ENCODE measurements at regions not wholly inside any gene's neighbourhood (a gene's known extent, or its start where the extent isn't known, plus 50 kb on each side); places are given as distances from the start of the nearest gene placed in this dataset.
"Not testable (repeated sequence)": the region's sequence is repeated elsewhere in the genome, so short reads cannot be mapped to it uniquely, and the experiment has no call there.

DNA sequence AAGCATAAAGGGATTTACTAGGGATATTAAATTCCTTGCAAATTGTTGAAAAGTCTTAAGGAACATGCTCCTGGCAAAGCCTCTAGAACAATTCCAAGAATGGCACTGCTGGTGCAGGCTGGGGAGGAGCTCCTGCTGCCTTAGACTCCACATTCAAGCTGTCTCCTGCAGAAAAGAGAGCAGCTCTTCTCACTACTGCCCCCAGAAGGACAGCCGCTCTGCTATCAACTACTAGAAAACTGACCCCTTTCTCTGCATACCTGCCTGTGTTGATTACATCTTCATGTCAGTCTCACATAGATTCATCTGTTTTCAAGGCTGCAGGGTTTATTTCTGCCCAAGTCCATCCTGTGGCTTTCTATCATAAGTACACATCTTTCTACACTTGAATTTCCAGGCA, 312.8 kb downstream of the RPIA start:
- H3K27me3 ChIP-seq (ENCODE audit: control insufficient read depth, insufficient read depth, low read length); H3K36me3 ChIP-seq (replicated peaks; ENCODE audit: control insufficient read depth, insufficient read depth, low read length); DNase-seq; H3K4me3 ChIP-seq (ENCODE audit: insufficient read depth, low read depth, low read length): not testable (repeated sequence)

DNA sequence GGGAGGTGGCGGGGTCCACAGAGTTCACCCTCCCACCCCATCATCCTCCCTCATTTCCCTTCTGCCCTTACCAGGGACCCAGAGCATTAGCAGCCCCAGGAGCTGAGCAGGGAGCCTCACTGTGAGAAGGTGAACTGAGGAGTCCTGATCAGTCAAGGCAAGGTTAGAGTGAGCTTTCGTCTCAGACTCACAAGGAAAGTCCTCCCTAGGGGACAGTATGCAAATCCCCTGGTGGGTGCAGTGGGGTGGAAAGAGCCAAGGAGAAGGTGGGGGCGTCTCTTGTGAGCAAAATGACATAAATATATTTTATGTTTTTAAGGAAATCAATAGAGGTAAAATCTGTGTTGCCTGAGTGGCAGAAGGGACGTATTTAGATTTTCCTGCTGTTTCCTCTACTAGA, 329.1 kb downstream of the RPIA start:
- H3K4me3 ChIP-seq (ENCODE audit: insufficient read depth, low read depth, low read length); DNase-seq; H3K27me3 ChIP-seq (ENCODE audit: control insufficient read depth, insufficient read depth, low read length); H3K36me3 ChIP-seq (replicated peaks; ENCODE audit: control insufficient read depth, insufficient read depth, low read length): not testable (repeated sequence)

DNA sequence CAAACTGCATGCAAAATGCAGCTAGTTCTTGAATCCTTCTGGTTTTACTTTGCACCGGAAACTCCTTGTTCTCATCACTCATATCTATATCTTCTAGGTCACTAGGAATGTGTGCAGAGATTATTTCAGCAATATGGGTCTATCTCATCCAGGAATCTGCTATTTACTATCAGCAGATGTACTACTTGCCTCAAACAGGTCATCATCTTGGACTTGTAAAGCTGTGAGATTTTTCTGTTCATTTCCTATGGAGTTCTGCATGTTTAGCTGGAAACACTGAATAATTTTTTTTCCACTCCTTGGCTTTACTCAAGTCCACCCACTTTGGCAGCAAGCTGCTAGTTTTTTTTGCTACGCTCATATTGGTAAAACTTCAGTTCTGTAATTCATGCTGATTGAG, 334.8 kb downstream of the RPIA start:
- H3K4me3 ChIP-seq (ENCODE audit: insufficient read depth, low read depth, low read length); DNase-seq; H3K36me3 ChIP-seq (replicated peaks; ENCODE audit: control insufficient read depth, insufficient read depth, low read length); H3K27me3 ChIP-seq (ENCODE audit: control insufficient read depth, insufficient read depth, low read length): not testable (repeated sequence)

DNA sequence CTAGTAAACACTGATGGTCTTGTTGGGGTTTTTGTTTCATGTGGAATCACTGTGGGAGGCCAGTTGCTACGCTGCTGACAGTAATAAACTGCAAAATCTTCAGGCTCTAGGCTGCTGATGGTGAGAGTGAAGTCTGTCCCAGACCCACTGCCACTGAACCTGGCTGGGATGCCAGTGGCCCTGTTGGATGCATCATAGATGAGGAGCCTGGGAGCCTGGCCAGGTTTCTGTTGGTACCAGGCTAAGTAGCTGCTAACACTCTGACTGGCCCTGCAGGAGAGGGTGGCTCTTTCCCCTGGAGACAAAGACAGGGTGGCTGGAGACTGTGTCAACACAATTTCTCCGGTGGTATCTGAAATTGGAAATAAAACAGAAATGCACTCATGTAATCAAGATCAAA, 335.6 kb downstream of the RPIA start:
- not testable (repeated sequence) for H3K27me3 ChIP-seq (ENCODE audit: control insufficient read depth, insufficient read depth, low read length); DNase-seq; H3K4me3 ChIP-seq (ENCODE audit: insufficient read depth, low read depth, low read length); H3K36me3 ChIP-seq (replicated peaks; ENCODE audit: control insufficient read depth, insufficient read depth, low read length)

DNA sequence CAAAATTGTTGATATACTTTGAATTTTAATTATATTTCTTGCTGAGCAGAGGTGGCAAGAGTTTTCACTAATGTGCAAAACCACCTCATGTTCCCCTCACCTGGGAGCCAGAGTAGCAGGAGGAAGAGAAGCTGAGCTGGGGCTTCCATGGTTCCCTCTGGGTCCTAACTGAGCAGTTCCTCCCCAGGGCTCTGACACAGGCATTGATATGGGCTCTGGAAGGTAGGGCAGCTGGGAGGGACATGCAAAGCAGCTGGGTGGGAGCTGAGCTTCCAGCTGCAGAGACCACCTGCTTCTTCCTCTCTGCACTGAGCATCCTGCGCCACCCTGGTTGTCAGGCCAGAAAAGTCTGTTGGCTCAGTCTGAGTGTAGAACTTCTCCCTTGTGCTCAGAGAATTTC, 336.1 kb downstream of the RPIA start:
- not testable (repeated sequence) for H3K4me3 ChIP-seq (ENCODE audit: insufficient read depth, low read depth, low read length); DNase-seq; H3K36me3 ChIP-seq (replicated peaks; ENCODE audit: control insufficient read depth, insufficient read depth, low read length); H3K27me3 ChIP-seq (ENCODE audit: control insufficient read depth, insufficient read depth, low read length)

DNA sequence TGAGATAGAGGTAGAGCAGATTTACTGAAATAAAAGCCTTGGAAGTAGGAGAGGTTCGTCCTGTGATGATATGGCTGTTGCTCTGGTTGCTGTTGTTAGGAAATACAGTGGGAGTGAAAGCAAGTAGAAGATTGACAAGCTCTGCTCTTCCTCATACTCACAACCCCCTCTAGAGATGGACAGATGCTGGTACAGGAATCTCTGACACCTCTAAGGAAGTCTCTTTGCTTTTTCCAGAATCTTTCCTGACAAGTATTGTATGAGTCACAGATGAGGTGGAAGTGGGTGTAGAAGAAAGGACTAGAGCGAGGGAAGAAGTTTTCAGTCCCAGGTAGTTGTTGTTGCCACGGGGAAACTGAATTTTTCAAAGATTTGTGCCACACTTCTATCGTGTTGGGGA, 337.8 kb downstream of the RPIA start:
- not testable (repeated sequence) for H3K4me3 ChIP-seq (ENCODE audit: insufficient read depth, low read depth, low read length); H3K36me3 ChIP-seq (replicated peaks; ENCODE audit: control insufficient read depth, insufficient read depth, low read length); DNase-seq; H3K27me3 ChIP-seq (ENCODE audit: control insufficient read depth, insufficient read depth, low read length)

DNA sequence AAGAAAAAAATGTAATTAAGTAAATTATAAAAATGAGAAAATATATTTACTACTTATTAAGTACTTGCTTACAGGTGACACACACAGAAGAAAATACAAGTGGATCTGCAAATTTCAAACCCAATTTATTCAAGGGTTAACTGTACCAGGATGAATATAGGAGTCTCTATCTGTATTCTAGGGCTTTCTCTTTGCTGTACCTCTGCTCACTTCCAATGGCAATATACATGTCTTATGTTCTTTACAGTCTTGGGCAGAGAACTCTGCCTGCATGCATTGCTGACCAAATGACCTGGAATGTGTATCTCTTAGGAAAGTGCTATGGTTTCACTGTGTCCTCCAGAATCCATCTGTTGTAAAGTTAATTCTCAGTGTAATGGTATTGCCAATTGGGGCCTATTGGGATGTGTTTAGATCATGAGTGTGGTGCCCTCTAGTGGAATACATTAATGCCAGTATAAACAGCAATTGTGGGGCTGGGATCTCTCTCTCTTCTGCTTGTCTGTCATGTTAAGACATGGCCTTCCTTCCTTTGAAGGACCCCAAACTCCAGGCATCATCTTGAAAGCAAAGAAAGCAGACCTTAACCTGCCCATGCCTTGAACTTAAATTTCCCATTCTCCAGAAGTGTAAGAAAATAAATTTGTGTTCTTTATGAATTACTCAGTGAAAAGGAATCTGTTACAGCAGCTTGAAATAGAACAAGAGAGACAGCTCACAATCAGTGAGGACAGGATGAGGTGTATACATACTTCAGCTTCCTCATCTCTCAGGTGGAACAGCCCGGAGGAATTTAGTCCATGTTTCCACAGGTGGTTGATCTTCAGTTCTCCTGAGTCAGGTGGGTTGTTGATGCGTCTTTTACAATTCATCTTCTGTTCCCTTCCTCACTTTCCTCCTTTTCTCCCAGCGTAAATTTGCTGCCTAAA, 356.9 kb downstream of the RPIA start:
- peak; percentile 14 for DNase-seq
- H3K36me3 ChIP-seq (replicated peaks; ENCODE audit: control insufficient read depth, insufficient read depth, low read length); H3K27me3 ChIP-seq (ENCODE audit: control insufficient read depth, insufficient read depth, low read length); H3K4me3 ChIP-seq (ENCODE audit: insufficient read depth, low read depth, low read length): not testable (repeated sequence)

DNA sequence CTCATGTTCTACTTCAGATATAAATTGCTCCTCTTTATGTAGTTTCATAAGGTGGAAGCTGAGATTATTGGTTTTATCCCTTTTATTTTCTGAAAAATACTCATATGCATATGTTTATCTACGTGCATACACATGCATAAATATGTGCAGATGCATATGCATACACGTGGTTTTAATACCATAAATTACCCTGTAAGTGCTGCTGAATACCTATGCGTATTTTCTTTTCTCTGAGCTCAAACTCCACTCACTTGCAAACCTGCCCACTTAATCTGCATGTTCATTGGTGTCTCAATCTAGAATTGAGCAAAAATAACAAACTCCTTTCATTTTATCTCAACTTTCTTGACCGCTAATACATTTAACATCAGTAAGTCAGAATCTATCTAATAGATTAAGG, 367.1 kb downstream of the RPIA start:
- not testable (repeated sequence) for H3K36me3 ChIP-seq (replicated peaks; ENCODE audit: control insufficient read depth, insufficient read depth, low read length); DNase-seq; H3K27me3 ChIP-seq (ENCODE audit: control insufficient read depth, insufficient read depth, low read length); H3K4me3 ChIP-seq (ENCODE audit: insufficient read depth, low read depth, low read length)

DNA sequence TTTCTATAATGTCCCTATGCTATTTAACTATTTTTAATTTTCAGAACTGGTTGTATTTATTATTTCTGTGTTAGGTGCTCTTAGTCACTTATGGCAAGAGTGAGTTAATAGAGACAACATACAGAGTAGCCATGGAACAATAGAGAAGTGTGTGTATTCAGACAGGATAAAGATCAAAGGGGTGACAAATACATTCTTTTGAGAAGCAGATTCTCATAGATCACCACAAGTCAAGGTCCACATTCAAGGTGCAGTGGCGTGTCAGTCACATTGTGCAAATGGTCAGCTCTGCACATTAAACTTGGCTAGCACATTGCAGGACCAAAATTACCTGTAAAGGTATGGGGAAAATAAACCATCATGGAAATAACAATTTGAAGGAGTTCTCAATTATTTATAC, 369.7 kb downstream of the RPIA start:
- DNase-seq = not testable (repeated sequence)

DNA sequence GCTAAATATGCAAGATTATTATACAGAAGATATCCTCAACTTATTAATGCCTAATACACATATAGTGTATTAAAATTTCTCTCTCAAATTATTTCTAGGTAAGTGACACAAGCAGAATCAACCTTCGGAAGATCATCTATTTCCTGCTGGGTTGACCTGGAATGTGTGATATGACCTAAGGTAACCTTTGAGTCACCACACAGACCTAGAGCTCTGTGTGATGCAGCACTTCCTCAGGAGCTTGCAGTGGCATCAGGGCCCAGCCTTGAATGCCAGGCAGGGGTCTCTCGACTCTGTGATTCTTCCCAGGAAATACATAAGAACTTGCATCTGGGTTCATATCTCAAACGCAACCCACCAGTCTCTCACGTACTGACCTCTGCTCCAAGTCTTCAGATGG, 385.3 kb downstream of the RPIA start:
- DNase-seq = peak; percentile 2
- not testable (repeated sequence) for H3K4me3 ChIP-seq (ENCODE audit: insufficient read depth, low read depth, low read length); H3K27me3 ChIP-seq (ENCODE audit: control insufficient read depth, insufficient read depth, low read length); H3K36me3 ChIP-seq (replicated peaks; ENCODE audit: control insufficient read depth, insufficient read depth, low read length)

More for the DNA sequence above, 369.7 kb downstream of the RPIA start:
- not testable (repeated sequence) for H3K4me3 ChIP-seq (ENCODE audit: insufficient read depth, low read depth, low read length); H3K27me3 ChIP-seq (ENCODE audit: control insufficient read depth, insufficient read depth, low read length); H3K36me3 ChIP-seq (replicated peaks; ENCODE audit: control insufficient read depth, insufficient read depth, low read length)

DNA sequence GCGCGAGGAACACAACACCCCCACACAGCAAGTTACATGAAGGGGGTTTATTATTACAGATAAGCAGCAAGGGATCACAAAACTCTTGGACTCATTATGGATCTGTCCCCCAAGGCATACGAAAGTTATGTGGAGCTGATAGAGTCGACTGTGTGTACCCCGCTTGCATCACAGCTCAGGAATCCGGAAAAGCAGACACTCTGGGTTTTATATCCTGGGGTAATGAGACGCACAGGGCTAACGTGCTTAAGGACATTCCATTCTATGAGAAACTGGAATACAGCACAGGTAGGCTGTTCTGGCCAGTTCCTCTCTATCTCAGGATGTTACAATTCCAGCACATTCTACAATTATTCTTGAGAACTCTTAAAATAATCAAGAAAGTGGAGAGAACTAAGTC, 401.4 kb downstream of the RPIA start:
- H3K27me3 ChIP-seq (ENCODE audit: control insufficient read depth, insufficient read depth, low read length); H3K36me3 ChIP-seq (replicated peaks; ENCODE audit: control insufficient read depth, insufficient read depth, low read length): not testable (repeated sequence)

DNA sequence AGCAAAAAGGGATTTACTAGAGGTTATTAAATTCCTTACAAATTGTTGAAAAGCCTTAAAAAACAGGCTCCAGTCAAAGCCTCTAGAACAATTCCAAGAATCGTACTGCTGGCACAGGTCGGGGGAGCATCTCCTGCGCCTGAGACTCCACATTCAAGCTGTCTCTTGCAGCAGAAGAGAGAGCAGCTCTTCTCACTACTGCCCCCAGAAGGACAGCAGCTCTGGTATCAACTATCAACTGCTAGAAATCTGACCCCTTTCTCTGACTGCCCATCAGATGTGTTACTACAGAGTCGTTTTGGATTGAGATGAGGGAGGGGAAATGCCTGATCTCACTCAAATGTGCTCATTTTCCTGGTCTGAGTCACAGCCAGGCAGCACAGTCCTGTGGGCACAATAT, 403.6 kb downstream of the RPIA start:
- not testable (repeated sequence) for H3K27me3 ChIP-seq (ENCODE audit: control insufficient read depth, insufficient read depth, low read length); H3K36me3 ChIP-seq (replicated peaks; ENCODE audit: control insufficient read depth, insufficient read depth, low read length); H3K4me3 ChIP-seq (ENCODE audit: insufficient read depth, low read depth, low read length)
- DNase-seq = peak; percentile 3

More for the DNA sequence above, 401.4 kb downstream of the RPIA start:
- DNase-seq; H3K4me3 ChIP-seq (ENCODE audit: insufficient read depth, low read depth, low read length): not testable (repeated sequence)

DNA sequence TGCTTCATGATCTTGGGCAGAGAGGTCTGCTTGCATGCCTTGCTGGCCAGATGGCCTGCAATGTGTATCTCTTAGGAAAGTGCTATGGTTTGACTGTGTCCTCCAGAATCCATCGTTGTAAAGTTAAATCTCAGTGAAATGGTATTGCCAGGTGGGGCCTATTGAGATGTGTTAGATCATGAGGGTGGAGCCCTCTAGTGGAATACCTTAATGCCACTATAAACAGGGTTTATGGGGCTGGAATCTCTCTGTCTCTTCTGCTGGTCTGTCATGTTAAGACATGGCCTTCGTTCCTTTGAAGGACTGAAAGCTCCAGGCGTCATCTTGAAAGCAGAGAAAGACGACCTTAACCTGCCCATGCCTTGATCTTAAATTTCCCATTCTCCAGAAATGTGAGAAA, 411.1 kb downstream of the RPIA start:
- not testable (repeated sequence) for DNase-seq; H3K27me3 ChIP-seq (ENCODE audit: control insufficient read depth, insufficient read depth, low read length); H3K36me3 ChIP-seq (replicated peaks; ENCODE audit: control insufficient read depth, insufficient read depth, low read length)

DNA sequence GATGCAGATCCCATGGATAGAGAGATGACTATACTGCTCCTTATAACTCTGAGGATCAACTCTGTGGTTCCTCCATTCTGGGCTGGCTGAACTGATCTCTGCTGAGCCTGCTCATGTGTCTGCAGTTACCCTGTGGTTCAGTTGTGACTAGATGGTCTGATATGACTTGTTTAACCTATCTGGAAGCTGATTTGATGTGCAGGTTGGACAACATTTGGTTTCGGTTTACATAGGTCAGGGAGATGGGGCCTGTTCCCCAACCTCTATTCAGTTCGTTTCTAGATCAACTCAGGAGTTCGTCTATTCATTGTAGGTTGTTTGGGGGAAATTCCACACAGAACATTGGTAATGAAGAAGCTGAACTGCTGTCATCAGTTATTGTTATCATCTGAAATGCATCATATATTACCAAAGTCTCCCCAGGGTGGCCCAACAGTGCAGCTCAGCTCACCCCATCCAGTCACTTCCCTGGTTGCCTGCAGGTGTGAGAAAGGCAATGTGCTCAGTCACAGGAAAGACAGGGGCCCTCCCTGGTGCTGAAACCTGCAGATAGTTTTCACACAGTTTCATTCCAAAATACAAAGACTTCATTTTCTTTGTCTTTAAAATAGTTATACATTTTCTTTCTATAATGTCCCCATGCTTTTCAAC, 415.0 kb downstream of the RPIA start:
- not testable (repeated sequence) for DNase-seq; H3K4me3 ChIP-seq (ENCODE audit: insufficient read depth, low read depth, low read length); H3K27me3 ChIP-seq (ENCODE audit: control insufficient read depth, insufficient read depth, low read length); H3K36me3 ChIP-seq (replicated peaks; ENCODE audit: control insufficient read depth, insufficient read depth, low read length)

More for the DNA sequence above, 411.1 kb downstream of the RPIA start:
- H3K4me3 ChIP-seq (ENCODE audit: insufficient read depth, low read depth, low read length) = not testable (repeated sequence)

DNA sequence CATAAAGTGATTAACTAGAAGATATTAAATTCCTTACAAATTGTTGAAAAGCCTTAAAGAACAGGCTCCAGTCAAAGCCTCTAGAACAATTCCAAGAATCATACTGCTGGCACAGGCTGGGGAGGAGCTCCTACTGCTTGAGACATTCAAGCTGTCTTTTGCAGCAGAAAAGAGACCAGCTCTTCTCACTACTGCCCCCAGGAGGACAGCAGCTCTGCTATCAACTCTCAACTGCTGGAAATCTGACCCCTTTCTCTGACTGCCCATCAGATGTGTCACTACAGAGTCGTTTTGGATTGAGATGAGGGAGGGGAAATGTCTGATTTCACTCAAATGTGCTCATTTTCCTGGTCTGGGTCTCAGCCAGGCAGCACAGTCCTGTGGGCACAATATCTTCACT, 421.0 kb downstream of the RPIA start:
- not testable (repeated sequence) for H3K4me3 ChIP-seq (ENCODE audit: insufficient read depth, low read depth, low read length); H3K27me3 ChIP-seq (ENCODE audit: control insufficient read depth, insufficient read depth, low read length)
- DNase-seq = peak; percentile 2

More for the DNA sequence above, 421.0 kb downstream of the RPIA start:
- not testable (repeated sequence) for H3K36me3 ChIP-seq (replicated peaks; ENCODE audit: control insufficient read depth, insufficient read depth, low read length)
